ENCODE measurements at regions not wholly inside any gene's neighbourhood (a gene's known extent, or its start where the extent isn't known, plus 50 kb on each side); places are given as distances from the start of the nearest gene placed in this dataset.
A peak's percentile ranks its signal among the peaks of the same experiment; 100 is the strongest.

- H2AFZ ChIP-seq (ENCODE audit: low read length), result no peak overlapping the region
Measured at GRCh38 chrX:25124391-25124790, 108.6 kb upstream of the ARX start.

DNA sequence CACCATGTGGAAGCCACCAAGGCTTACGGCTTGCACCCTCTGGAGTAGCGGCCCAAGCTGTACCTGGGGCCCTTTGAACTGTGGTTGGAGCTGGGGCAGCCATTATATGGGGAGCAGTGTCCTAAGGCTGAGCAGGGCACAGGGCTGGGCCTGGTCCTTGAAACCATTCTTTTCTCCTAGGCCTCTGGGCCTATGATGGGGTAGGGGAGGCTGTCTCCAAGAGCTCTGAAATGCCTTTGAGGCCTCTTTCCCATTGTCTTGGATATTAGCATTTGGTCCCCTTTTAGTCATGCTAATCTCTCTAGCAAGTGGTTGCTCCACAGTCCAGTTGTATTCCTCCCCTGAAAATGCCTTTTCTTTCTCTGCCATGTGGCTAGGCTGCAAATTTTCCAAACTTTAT, 96.4 kb upstream of the ARX start:
- Histone ChIP-seq H3K4me3 (ENCODE audit: low read length in 2 of 2) (no peak overlapping the region), H3K9me3 (replicated peaks in 1 of 2; ENCODE audit: control insufficient read depth in 2 of 2, insufficient read depth in 1 of 2, low read depth in 1 of 2, low read length in 2 of 2) (no peaks in the 10 kb centered on the region), H2BK12ac (ENCODE audit: low read length) (no peak overlapping the region), H2AK5ac (ENCODE audit: low read depth, low read length) (no peak overlapping the region), H3K79me1 (ENCODE audit: low read depth, low read length) (no peaks in the 10 kb centered on the region), H3K9ac (ENCODE audit: low read depth, low read length, poor library complexity) (no peak overlapping the region), H4K8ac (ENCODE audit: low read depth, low read length) (no peak overlapping the region), H3K23ac (ENCODE audit: low read depth, low read length, poor library complexity) (no peak overlapping the region), H4K91ac (ENCODE audit: low read depth, low read length, poor library complexity) (no peak overlapping the region), H3K27ac (replicated peaks; ENCODE audit: low read length) (no peak overlapping the region), H2BK15ac (ENCODE audit: low read length) (no peak overlapping the region), H3K36me3 (replicated peaks in 1 of 2; ENCODE audit: control insufficient read depth in 2 of 2, insufficient read depth in 2 of 2, low read length in 2 of 2) (no peaks in the 10 kb centered on the region), H3K27me3 (ENCODE audit: control insufficient read depth in 3 of 3, insufficient read depth in 3 of 3, low read depth in 1 of 3, low read length in 3 of 3) (no peaks in the 10 kb centered on the region), H2AFZ (ENCODE audit: low read length) (no peak overlapping the region), H2BK5ac (ENCODE audit: low read length) (no peak overlapping the region), H3K4me2 (ENCODE audit: insufficient read depth, low read length, poor library complexity, severe bottlenecking) (no peak overlapping the region), H3K4ac (ENCODE audit: low read length) (no peak overlapping the region), H3K14ac (ENCODE audit: low read length) (no peak overlapping the region), H3K18ac (ENCODE audit: low read length) (no peak overlapping the region), H3K4me1 (ENCODE audit: control insufficient read depth in 2 of 2, insufficient read depth in 1 of 2, low read depth in 1 of 2, low read length in 2 of 2) (no peaks in the 10 kb centered on the region), H2BK120ac (ENCODE audit: low read depth, low read length) (no peak overlapping the region)
- no CpG with 5 or more reads among the region's 2 CpGs for WGBS, 2 donors (ENCODE audit: extremely low coverage in 2 of 2, insufficient read length in 2 of 2, insufficient replicate concordance in 1 of 2)
- no peak for DNase-seq (ENCODE audit: low spot score)

More at GRCh38 chrX:25124391-25124790, 108.6 kb upstream of the ARX start:
- Histone ChIP-seq H3K9me3 (replicated peaks in 1 of 2; ENCODE audit: control insufficient read depth in 2 of 2, insufficient read depth in 1 of 2, low read depth in 1 of 2, low read length in 2 of 2) (no peaks in the 10 kb centered on the region), H2BK120ac (ENCODE audit: low read depth, low read length) (no peak overlapping the region), H3K4me1 (ENCODE audit: control insufficient read depth in 2 of 2, insufficient read depth in 1 of 2, low read depth in 1 of 2, low read length in 2 of 2) (no peaks in the 10 kb centered on the region), H3K23ac (ENCODE audit: low read depth, low read length, poor library complexity) (no peak overlapping the region), H3K14ac (ENCODE audit: low read length) (no peak overlapping the region), H3K9ac (ENCODE audit: low read depth, low read length, poor library complexity) (no peak overlapping the region), H2BK15ac (ENCODE audit: low read length) (no peak overlapping the region), H2BK5ac (ENCODE audit: low read length) (no peak overlapping the region), H3K27ac (replicated peaks; ENCODE audit: low read length) (no peak overlapping the region), H3K4me2 (ENCODE audit: insufficient read depth, low read length, poor library complexity, severe bottlenecking) (no peak overlapping the region), H3K79me1 (ENCODE audit: low read depth, low read length) (no peaks in the 10 kb centered on the region), H3K18ac (ENCODE audit: low read length) (no peak overlapping the region), H3K27me3 (ENCODE audit: control insufficient read depth in 3 of 3, insufficient read depth in 3 of 3, low read depth in 1 of 3, low read length in 3 of 3) (no peaks in the 10 kb centered on the region), H3K4ac (ENCODE audit: low read length) (no peak overlapping the region), H4K8ac (ENCODE audit: low read depth, low read length) (no peak overlapping the region), H4K91ac (ENCODE audit: low read depth, low read length, poor library complexity) (no peak overlapping the region), H2BK12ac (ENCODE audit: low read length) (no peak overlapping the region), H2AK5ac (ENCODE audit: low read depth, low read length) (no peak overlapping the region), H3K4me3 (ENCODE audit: low read length in 2 of 2) (no peak overlapping the region), H3K36me3 (replicated peaks in 1 of 2; ENCODE audit: control insufficient read depth in 2 of 2, insufficient read depth in 2 of 2, low read length in 2 of 2) (no peaks in the 10 kb centered on the region)
- no CpG with 5 or more reads among the region's 2 CpGs for WGBS, 2 donors (ENCODE audit: extremely low coverage in 2 of 2, insufficient read length in 2 of 2, insufficient replicate concordance in 1 of 2)
- DNase-seq (ENCODE audit: low spot score), result no peak

DNA sequence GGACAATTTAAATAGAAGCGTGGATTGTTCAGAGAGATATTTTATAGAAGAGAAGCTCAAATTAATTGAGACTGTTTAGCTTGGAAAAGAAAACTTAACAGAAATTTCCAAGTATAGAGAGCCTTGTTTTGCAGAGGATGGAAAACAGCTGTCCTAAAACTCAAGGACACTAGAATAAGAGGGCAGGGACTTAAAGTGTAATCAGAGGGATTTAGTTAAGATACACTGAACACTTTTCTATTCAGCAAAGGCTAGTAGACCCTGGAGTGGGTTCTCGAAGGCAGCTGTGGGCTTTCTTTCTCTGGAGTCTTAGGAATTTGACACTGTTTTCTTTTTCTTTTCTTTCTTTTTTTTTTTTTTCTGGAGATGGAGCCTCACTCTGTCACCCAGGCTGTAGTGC, 92.7 kb upstream of the ARX start:
- no CpG with 5 or more reads among the region's 2 CpGs for WGBS, 2 donors (ENCODE audit: extremely low coverage in 2 of 2, insufficient read length in 2 of 2, insufficient replicate concordance in 1 of 2)

DNA sequence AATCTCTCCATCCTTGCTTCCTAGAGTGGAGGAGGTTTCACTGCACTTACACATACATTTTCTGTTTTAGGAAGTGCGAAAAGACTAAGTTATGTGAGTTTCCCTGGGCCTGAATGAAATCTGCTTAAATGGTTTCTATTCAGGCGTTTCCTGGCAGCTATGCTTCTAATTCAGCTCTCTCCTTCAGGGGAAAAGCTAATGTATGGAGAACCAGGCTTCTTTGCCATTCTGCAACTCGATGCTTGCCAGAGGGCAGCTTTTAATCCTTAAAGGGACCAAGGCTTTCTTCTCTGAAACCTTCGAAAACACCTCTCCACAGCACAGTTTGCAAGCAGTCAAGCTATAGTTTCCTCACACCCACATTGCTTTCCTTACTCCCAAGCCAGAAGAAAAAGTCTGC, 89.5 kb upstream of the ARX start:
- peaks cover 0 to 1% of the 10 kb centered on the region in 2 donors for H3K4me1 ChIP-seq (ENCODE audit: control insufficient read depth in 2 of 2, insufficient read depth in 1 of 2, low read depth in 1 of 2, low read length in 2 of 2)
- no CpG with 5 or more reads among the region's 4 CpGs for WGBS, 2 donors (ENCODE audit: extremely low coverage in 2 of 2, insufficient read length in 2 of 2, insufficient replicate concordance in 1 of 2)
- no peak overlapping the region for H3K4ac ChIP-seq (ENCODE audit: low read length)
- H3K27ac ChIP-seq (replicated peaks; ENCODE audit: low read length), result peak overlapping the region; percentile 80
- no peak overlapping the region for H2AK5ac ChIP-seq (ENCODE audit: low read depth, low read length)
- no peak overlapping the region for H3K23ac ChIP-seq (ENCODE audit: low read depth, low read length, poor library complexity)
- H2BK15ac ChIP-seq (ENCODE audit: low read length), result no peak overlapping the region
- H3K4me2 ChIP-seq (ENCODE audit: insufficient read depth, low read length, poor library complexity, severe bottlenecking), result no peak overlapping the region
- no peaks in the 10 kb centered on the region for H3K79me1 ChIP-seq (ENCODE audit: low read depth, low read length)
- H3K36me3 ChIP-seq (replicated peaks in 1 of 2; ENCODE audit: control insufficient read depth in 2 of 2, insufficient read depth in 2 of 2, low read length in 2 of 2), result no peaks in the 10 kb centered on the region
- H3K9ac ChIP-seq (ENCODE audit: low read depth, low read length, poor library complexity), result no peak overlapping the region
- H4K8ac ChIP-seq (ENCODE audit: low read depth, low read length), result no peak overlapping the region
- H4K91ac ChIP-seq (ENCODE audit: low read depth, low read length, poor library complexity), result no peak overlapping the region
- H3K18ac ChIP-seq (ENCODE audit: low read length), result no peak overlapping the region
- no peaks in the 10 kb centered on the region for H3K9me3 ChIP-seq (replicated peaks in 1 of 2; ENCODE audit: control insufficient read depth in 2 of 2, insufficient read depth in 1 of 2, low read depth in 1 of 2, low read length in 2 of 2)
- H2BK5ac ChIP-seq (ENCODE audit: low read length), result no peak overlapping the region
- peak overlapping the region; percentile 58 for H2AFZ ChIP-seq (ENCODE audit: low read length)
- no peak overlapping the region for H3K4me3 ChIP-seq (ENCODE audit: low read length in 2 of 2)
- H2BK120ac ChIP-seq (ENCODE audit: low read depth, low read length), result no peak overlapping the region
- no peak overlapping the region for H2BK12ac ChIP-seq (ENCODE audit: low read length)
- no peaks in the 10 kb centered on the region for H3K27me3 ChIP-seq (ENCODE audit: control insufficient read depth in 3 of 3, insufficient read depth in 3 of 3, low read depth in 1 of 3, low read length in 3 of 3)
- H3K14ac ChIP-seq (ENCODE audit: low read length), result no peak overlapping the region
- DNase-seq (ENCODE audit: low spot score), result no peak

More for the DNA sequence above, 92.7 kb upstream of the ARX start:
- H3K9ac ChIP-seq (ENCODE audit: low read depth, low read length, poor library complexity), result no peak overlapping the region
- no peaks in the 10 kb centered on the region for H3K27me3 ChIP-seq (ENCODE audit: control insufficient read depth in 3 of 3, insufficient read depth in 3 of 3, low read depth in 1 of 3, low read length in 3 of 3)
- H3K4me3 ChIP-seq (ENCODE audit: low read length in 2 of 2), result no peak overlapping the region
- no peak overlapping the region for H2BK120ac ChIP-seq (ENCODE audit: low read depth, low read length)
- no peak for DNase-seq (ENCODE audit: low spot score)
- H3K9me3 ChIP-seq (replicated peaks in 1 of 2; ENCODE audit: control insufficient read depth in 2 of 2, insufficient read depth in 1 of 2, low read depth in 1 of 2, low read length in 2 of 2), result no peaks in the 10 kb centered on the region
- no peak overlapping the region for H4K91ac ChIP-seq (ENCODE audit: low read depth, low read length, poor library complexity)
- H3K23ac ChIP-seq (ENCODE audit: low read depth, low read length, poor library complexity), result no peak overlapping the region
- no peak overlapping the region for H3K4me2 ChIP-seq (ENCODE audit: insufficient read depth, low read length, poor library complexity, severe bottlenecking)
- peaks cover 0 to 1% of the 10 kb centered on the region in 2 donors for H3K4me1 ChIP-seq (ENCODE audit: control insufficient read depth in 2 of 2, insufficient read depth in 1 of 2, low read depth in 1 of 2, low read length in 2 of 2)
- H2AK5ac ChIP-seq (ENCODE audit: low read depth, low read length), result no peak overlapping the region
- H3K4ac ChIP-seq (ENCODE audit: low read length), result no peak overlapping the region
- H3K36me3 ChIP-seq (replicated peaks in 1 of 2; ENCODE audit: control insufficient read depth in 2 of 2, insufficient read depth in 2 of 2, low read length in 2 of 2), result no peaks in the 10 kb centered on the region
- no peak overlapping the region for H3K27ac ChIP-seq (replicated peaks; ENCODE audit: low read length)
- H2AFZ ChIP-seq (ENCODE audit: low read length), result no peak overlapping the region
- H2BK5ac ChIP-seq (ENCODE audit: low read length), result no peak overlapping the region
- no peak overlapping the region for H2BK12ac ChIP-seq (ENCODE audit: low read length)
- H3K14ac ChIP-seq (ENCODE audit: low read length), result no peak overlapping the region
- H4K8ac ChIP-seq (ENCODE audit: low read depth, low read length), result no peak overlapping the region
- H2BK15ac ChIP-seq (ENCODE audit: low read length), result no peak overlapping the region
- H3K18ac ChIP-seq (ENCODE audit: low read length), result no peak overlapping the region
- no peaks in the 10 kb centered on the region for H3K79me1 ChIP-seq (ENCODE audit: low read depth, low read length)
